PC-9 (cell line): ENCODE measurements at regions not wholly inside any gene's neighbourhood (a gene's known extent, or its start where the extent isn't known, plus 50 kb on each side); places are given as distances from the start of the nearest gene placed in this dataset.

Source experiments
- EZH2 ChIP-seq: fragments of 200-600 bp; sonication (generic); IDR thresholded peaks from 2 replicates; pipeline ENCODE4 v1.8.0; 2017; ENCODE audit warnings: antibody characterized with exemption, low read depth
- TF ChIP-seq, protein P1 (sequence below): fragments of 200-600 bp; sonication (generic); conservative IDR thresholded peaks from 2 replicates; pipeline ENCODE4 v1.6.1; 2017; ENCODE audit warnings: mixed run types, antibody characterized with exemption, mild to moderate bottlenecking, moderate library complexity

DNA sequence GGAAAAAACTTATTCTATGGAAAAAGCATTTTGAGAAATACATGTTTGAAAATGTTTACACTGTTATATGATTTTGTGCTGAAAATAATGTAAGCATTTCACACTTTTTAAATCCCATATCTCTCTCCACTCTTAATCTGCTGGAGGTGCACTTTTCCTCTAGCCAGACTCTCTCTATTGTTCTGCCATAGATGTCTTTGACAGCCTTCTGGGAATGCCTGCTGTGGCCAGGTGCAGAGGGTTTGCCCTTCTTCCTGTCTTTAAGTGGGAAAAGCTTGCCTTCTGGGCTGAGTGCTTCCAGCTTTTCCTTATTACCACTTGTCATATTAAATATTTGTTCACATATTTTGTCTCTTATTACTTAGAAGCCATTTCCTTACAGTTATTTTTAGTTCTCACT is 60.1 kb upstream of the PPM1H start:
- TF ChIP-seq, protein P1, sequence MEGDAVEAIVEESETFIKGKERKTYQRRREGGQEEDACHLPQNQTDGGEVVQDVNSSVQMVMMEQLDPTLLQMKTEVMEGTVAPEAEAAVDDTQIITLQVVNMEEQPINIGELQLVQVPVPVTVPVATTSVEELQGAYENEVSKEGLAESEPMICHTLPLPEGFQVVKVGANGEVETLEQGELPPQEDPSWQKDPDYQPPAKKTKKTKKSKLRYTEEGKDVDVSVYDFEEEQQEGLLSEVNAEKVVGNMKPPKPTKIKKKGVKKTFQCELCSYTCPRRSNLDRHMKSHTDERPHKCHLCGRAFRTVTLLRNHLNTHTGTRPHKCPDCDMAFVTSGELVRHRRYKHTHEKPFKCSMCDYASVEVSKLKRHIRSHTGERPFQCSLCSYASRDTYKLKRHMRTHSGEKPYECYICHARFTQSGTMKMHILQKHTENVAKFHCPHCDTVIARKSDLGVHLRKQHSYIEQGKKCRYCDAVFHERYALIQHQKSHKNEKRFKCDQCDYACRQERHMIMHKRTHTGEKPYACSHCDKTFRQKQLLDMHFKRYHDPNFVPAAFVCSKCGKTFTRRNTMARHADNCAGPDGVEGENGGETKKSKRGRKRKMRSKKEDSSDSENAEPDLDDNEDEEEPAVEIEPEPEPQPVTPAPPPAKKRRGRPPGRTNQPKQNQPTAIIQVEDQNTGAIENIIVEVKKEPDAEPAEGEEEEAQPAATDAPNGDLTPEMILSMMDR = no peak
- TF ChIP-seq EZH2 = no peak
